ENCODE measurements at regions not wholly inside any gene's neighbourhood (a gene's known extent, or its start where the extent isn't known, plus 50 kb on each side); places are given as distances from the start of the nearest gene placed in this dataset.

DNA sequence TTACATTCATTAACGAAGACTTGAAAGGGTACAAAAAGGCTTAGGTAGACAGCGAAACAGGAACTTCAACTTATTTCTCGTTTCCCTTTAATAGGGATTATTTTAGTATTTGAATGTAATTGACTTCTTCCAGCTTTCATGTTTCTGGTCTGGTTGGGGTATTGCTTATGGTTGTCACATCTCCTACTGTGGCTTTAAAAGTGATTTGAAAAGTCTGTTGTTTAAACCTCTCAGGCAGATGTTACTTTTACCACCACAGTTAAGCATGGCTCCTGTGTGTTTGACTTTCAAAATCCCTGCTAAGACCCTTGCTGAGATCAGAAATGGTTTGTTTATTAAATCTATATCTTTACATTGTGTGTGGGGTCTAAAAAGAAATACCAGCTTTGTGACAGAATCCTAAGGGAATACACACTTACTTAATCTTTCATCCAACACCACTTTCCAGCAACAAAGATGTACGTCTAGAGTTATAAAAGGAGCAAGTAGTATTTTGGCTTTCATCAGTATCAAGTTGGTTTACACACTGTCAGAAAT, 661.2 kb downstream of the FAT4 start:
- TF ChIP-seq GATA2 (IDR thresholded peaks at IDR 0.05; ENCODE audit: low read depth, low read length): no peak

DNA sequence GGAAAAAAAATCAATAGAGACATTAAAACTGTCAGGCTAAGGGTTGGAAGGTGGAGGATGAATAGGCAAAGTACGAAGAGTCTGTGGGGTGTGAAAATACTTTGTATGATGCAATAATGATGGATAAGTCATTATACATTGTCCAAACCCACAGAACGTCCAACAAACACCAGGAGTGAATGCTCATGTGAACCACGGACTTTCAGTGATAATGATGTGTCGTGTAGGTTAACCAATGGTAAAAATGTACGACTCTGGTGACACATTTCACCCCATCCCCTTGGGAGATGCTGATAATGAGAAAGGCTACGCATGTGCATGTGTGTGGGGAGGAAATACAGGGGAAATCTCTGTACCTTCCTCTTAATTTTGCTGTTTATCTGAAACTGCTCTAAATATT, 665.2 kb downstream of the FAT4 start:
- TF ChIP-seq GATA2 (IDR thresholded peaks at IDR 0.05; ENCODE audit: low read depth, low read length) (no peak), GATA3 (IDR thresholded peaks at IDR 0.05; ENCODE audit: low read depth, low read length) (no peak)

GRCh38 chr4:125983168-125983567, 668.4 kb downstream of the FAT4 start:
- TF ChIP-seq GATA2 (IDR thresholded peaks at IDR 0.05; ENCODE audit: low read depth, low read length): no peak
- TF ChIP-seq GATA3 (IDR thresholded peaks at IDR 0.05; ENCODE audit: low read depth, low read length): no peak

DNA sequence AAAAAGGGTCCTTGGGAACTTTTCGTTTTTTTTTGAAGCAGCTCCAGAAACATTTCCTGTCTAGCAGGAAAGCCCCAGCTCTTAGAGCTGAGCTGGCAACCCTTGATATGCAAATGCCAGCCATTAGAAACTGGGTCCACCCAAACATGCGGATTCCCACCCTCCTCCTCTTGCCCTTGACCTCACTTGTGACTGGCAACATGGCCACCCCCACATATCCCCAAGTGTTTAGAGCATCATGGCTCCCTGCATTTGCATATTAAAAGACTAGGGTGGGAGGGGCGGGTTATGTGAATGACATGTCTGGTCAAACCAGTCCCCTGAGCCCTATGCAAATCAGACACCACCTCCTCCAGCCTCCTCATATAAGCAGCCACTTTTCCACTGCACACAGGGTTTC, 671.1 kb downstream of the FAT4 start:
- no peak for TF ChIP-seq GATA3 (IDR thresholded peaks at IDR 0.05; ENCODE audit: low read depth, low read length)
- no peak for TF ChIP-seq GATA2 (IDR thresholded peaks at IDR 0.05; ENCODE audit: low read depth, low read length)

DNA sequence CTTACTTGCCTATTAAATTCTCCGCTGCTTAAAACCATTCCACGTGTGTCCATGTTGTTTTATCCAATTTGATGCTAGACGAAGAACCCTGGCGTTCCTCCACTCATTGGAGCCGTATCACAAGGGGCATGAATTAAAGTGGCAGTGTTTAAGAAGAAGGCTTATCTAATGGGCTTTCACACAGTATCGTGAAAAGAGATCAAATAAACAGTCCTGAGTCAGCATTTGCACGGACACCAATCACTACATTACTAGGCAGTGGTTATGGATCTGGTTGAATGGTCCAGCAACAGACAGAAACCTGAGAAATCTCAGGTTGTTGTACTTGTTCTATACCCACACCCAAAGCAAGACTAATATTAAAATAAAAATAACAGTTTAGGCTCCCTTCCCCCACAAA, 671.6 kb downstream of the FAT4 start:
- TF ChIP-seq GATA3 (IDR thresholded peaks at IDR 0.05; ENCODE audit: low read depth, low read length) (no peak), GATA2 (IDR thresholded peaks at IDR 0.05; ENCODE audit: low read depth, low read length) (no peak)

- TF ChIP-seq GATA3 (IDR thresholded peaks at IDR 0.05; ENCODE audit: low read depth, low read length): no peak
- no peak for TF ChIP-seq GATA2 (IDR thresholded peaks at IDR 0.05; ENCODE audit: low read depth, low read length)
Observed at GRCh38 chr4:125988464-125988863, 673.7 kb downstream of the FAT4 start.

DNA sequence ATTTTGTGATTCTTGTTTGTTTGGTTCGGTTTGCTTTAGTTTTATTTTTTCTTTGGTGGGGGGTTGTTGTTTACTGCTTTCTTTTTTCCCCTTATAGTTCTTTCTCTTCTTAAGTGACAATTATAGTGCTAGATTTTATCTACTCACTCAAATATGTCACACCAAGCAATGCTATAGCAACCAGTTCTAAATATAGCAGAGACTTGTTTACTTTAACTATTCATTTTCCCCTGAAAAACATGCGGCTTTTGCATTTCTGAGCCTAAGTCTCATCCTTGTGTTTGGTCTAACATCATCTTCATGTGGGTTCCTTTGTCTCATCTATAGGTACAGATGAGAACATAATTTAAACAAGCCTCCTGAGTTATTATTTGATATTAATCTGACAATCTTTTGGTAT, 676.6 kb downstream of the FAT4 start:
- TF ChIP-seq GATA2 (IDR thresholded peaks at IDR 0.05; ENCODE audit: low read depth, low read length) (no peak), GATA3 (IDR thresholded peaks at IDR 0.05; ENCODE audit: low read depth, low read length) (no peak)

GRCh38 chr4:125992891-125993290, 678.1 kb downstream of the FAT4 start:
- TF ChIP-seq GATA3 (IDR thresholded peaks at IDR 0.05; ENCODE audit: low read depth, low read length) (no peak), GATA2 (IDR thresholded peaks at IDR 0.05; ENCODE audit: low read depth, low read length) (no peak)

DNA sequence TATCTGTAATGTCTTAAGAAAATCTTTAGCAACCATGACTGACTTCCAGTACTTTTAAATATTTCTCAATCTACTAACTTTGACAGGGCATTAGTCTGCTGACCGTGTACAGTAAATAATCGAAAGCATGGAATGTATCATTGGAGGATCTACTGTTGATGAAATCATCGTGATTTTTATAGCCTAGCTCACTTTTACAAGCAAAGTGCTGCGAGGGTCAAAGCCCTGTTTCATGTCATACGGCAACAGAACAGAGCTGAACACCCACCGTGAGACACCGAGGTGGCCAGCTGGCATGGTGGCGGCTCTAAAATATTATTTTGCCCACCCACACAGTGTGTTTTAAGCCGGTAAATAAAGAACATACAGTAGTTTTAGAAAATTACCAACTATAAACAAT, 679.3 kb downstream of the FAT4 start:
- TF ChIP-seq GATA3 (IDR thresholded peaks at IDR 0.05; ENCODE audit: low read depth, low read length) (no peak), GATA2 (IDR thresholded peaks at IDR 0.05; ENCODE audit: low read depth, low read length) (no peak)

DNA sequence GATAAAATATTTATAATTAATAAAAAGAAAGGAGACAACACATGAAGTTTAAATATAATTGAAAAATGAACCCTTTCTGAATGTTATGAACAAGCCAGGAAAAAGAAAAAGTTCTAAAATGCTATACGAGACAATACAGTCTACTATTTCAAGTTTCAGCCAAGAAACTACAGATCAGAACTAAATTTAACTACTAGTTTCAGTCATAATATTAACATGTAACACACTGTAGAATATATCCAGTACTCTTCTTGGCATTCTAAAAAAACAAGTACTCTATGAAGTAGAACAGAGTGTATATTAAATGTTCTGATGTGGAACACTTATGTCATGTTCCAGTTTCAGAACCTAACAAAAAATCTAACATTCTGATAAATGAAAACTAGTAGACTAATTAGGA, 679.7 kb downstream of the FAT4 start:
- no peak for TF ChIP-seq GATA2 (IDR thresholded peaks at IDR 0.05; ENCODE audit: low read depth, low read length)
- no peak for TF ChIP-seq GATA3 (IDR thresholded peaks at IDR 0.05; ENCODE audit: low read depth, low read length)

DNA sequence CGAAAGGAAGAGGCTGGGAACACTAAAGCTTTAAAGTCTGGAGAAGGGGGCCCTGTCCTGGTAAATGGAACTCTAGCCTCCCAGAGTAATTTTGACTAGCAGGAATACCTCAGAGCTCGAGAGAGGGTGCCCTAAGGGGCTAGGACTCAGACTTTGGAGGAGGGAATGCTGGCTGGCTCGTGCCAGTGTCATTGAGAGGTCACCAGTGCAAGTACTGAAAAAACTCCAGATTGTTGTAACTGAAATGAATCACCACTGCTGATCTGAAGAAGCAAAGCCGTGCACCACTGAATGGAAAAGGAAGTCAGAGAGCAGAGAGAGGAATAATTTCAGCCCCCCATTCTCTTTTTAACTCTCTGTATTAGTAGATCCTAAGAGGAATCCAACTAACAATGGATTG, 690.2 kb downstream of the FAT4 start:
- TF ChIP-seq GATA2 (IDR thresholded peaks at IDR 0.05; ENCODE audit: low read depth, low read length) (no peak), GATA3 (IDR thresholded peaks at IDR 0.05; ENCODE audit: low read depth, low read length) (no peak)

GRCh38 chr4:126007142-126007541, 692.4 kb downstream of the FAT4 start:
- TF ChIP-seq GATA2 (IDR thresholded peaks at IDR 0.05; ENCODE audit: low read depth, low read length): no peak
- no peak for TF ChIP-seq GATA3 (IDR thresholded peaks at IDR 0.05; ENCODE audit: low read depth, low read length)

DNA sequence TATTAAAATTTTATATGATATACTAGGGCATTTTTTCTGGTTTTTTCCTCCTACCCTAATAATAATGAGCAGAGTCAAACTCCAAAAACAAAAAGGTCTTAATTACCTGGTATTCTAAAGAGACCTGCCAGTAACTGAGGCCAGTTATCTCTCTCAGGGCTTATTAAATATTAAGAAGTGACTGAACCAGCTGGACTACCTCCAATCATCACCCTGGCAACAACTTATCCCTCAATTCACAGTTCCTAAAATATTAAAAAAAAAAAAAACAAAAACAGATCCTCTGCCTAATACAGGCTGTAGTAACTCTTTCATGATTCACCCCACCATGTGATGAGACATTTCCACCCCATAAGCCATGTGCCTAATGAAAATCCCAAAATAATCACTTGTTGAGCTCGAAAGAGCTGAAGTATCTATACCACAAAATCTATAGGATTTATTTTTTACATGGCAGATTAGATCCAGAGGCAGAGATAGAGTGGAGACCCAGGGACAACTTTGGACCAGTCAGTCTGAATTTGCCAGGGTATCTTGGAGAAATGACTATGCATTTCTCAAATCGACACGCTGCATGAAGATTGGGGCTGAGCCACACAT, 698.0 kb downstream of the FAT4 start:
- TF ChIP-seq GATA3 (IDR thresholded peaks at IDR 0.05; ENCODE audit: low read depth, low read length) (no peak), GATA2 (IDR thresholded peaks at IDR 0.05; ENCODE audit: low read depth, low read length) (no peak)

DNA sequence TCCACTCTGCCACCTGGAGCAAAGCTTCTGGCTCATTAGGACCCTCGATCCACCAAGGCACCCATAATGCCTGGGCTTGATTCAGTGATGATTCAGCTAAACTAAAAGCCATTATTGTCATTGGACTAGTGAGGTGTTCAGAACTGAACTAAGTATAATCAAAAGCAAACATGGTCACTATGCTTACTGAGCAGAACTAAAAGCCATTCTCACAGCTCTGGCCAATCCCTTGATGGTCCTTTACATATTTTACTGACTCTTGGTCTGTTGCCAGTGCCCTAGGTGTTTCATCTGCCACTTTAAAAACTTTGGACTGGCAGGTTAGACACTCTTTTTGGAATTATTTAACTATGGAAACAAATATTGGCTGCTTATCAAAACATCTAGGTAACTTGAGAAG, 703.5 kb downstream of the FAT4 start:
- no peak for TF ChIP-seq GATA2 (IDR thresholded peaks at IDR 0.05; ENCODE audit: low read depth, low read length)
- no peak for TF ChIP-seq GATA3 (IDR thresholded peaks at IDR 0.05; ENCODE audit: low read depth, low read length)

- TF ChIP-seq GATA3 (IDR thresholded peaks at IDR 0.05; ENCODE audit: low read depth, low read length) (no peak), GATA2 (IDR thresholded peaks at IDR 0.05; ENCODE audit: low read depth, low read length) (no peak)
Observed at GRCh38 chr4:126023896-126024295, 709.1 kb downstream of the FAT4 start.

GRCh38 chr4:126027601-126028000, 712.8 kb downstream of the FAT4 start:
- TF ChIP-seq GATA3 (IDR thresholded peaks at IDR 0.05; ENCODE audit: low read depth, low read length): no peak
- TF ChIP-seq GATA2 (IDR thresholded peaks at IDR 0.05; ENCODE audit: low read depth, low read length): no peak

Data from SH-SY5Y (cell line).